ENCODE measurements at regions not wholly inside any gene's neighbourhood (a gene's known extent, or its start where the extent isn't known, plus 50 kb on each side); places are given as distances from the start of the nearest gene placed in this dataset.

DNA sequence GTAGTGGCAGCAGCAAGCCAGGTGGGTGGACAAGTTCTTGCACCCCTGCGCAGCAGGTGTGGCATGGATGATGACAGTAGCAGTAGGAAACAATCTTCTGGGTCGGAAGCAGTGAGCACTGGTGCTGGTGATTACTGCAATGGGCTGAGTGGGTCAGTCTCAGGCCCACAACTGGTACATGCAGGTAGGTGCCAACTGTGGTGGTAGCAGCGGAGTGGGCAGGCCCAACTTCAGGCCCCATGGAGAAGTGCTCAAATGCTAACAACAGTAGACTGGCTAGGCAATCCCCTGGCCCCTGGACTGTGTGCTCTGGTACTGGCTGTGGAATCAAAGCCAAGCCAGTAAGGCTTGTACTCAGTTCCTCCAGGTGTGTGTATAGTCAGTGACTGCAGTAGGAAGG lies 413.7 kb downstream of the PDGFC start:
- TF ChIP-seq, protein P1, sequence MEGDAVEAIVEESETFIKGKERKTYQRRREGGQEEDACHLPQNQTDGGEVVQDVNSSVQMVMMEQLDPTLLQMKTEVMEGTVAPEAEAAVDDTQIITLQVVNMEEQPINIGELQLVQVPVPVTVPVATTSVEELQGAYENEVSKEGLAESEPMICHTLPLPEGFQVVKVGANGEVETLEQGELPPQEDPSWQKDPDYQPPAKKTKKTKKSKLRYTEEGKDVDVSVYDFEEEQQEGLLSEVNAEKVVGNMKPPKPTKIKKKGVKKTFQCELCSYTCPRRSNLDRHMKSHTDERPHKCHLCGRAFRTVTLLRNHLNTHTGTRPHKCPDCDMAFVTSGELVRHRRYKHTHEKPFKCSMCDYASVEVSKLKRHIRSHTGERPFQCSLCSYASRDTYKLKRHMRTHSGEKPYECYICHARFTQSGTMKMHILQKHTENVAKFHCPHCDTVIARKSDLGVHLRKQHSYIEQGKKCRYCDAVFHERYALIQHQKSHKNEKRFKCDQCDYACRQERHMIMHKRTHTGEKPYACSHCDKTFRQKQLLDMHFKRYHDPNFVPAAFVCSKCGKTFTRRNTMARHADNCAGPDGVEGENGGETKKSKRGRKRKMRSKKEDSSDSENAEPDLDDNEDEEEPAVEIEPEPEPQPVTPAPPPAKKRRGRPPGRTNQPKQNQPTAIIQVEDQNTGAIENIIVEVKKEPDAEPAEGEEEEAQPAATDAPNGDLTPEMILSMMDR (IDR thresholded peaks at IDR 0.05 in 2 of 3, conservative IDR thresholded peaks at IDR 0.05 in 1 of 3; ENCODE audit: borderline replicate concordance in 1 of 3, insufficient read depth in 1 of 3, low read depth in 2 of 3, low read length in 2 of 3) = no peak
- no peak for TF ChIP-seq ZNF274 (IDR thresholded peaks at IDR 0.05; ENCODE audit: low read depth, low read length)
- TF ChIP-seq POLR2AphosphoS5 (IDR thresholded peaks at IDR 0.05; ENCODE audit: low read depth, low read length) = no peak
- no peak for TF ChIP-seq JUND (IDR thresholded peaks at IDR 0.05)
- TF ChIP-seq CEBPB (IDR thresholded peaks at IDR 0.05; ENCODE audit: low read depth) = no peak
- no peak for TF ChIP-seq TCF7L2 (IDR thresholded peaks at IDR 0.05; ENCODE audit: borderline replicate concordance, extremely low read depth, insufficient read depth, insufficient read length)
- TF ChIP-seq EZH2 (IDR thresholded peaks at IDR 0.05) = no peak
- TF ChIP-seq, protein P2, sequence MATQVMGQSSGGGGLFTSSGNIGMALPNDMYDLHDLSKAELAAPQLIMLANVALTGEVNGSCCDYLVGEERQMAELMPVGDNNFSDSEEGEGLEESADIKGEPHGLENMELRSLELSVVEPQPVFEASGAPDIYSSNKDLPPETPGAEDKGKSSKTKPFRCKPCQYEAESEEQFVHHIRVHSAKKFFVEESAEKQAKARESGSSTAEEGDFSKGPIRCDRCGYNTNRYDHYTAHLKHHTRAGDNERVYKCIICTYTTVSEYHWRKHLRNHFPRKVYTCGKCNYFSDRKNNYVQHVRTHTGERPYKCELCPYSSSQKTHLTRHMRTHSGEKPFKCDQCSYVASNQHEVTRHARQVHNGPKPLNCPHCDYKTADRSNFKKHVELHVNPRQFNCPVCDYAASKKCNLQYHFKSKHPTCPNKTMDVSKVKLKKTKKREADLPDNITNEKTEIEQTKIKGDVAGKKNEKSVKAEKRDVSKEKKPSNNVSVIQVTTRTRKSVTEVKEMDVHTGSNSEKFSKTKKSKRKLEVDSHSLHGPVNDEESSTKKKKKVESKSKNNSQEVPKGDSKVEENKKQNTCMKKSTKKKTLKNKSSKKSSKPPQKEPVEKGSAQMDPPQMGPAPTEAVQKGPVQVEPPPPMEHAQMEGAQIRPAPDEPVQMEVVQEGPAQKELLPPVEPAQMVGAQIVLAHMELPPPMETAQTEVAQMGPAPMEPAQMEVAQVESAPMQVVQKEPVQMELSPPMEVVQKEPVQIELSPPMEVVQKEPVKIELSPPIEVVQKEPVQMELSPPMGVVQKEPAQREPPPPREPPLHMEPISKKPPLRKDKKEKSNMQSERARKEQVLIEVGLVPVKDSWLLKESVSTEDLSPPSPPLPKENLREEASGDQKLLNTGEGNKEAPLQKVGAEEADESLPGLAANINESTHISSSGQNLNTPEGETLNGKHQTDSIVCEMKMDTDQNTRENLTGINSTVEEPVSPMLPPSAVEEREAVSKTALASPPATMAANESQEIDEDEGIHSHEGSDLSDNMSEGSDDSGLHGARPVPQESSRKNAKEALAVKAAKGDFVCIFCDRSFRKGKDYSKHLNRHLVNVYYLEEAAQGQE (IDR thresholded peaks at IDR 0.05; ENCODE audit: low read depth) = no peak

Data from HCT116 (cell line).